HEK293 (cell line): ENCODE measurements at regions not wholly inside any gene's neighbourhood (a gene's known extent, or its start where the extent isn't known, plus 50 kb on each side); places are given as distances from the start of the nearest gene placed in this dataset.

ENCODE experiments used
- CTCF ChIA-PET: fragments of 350-600 bp; formaldehyde crosslinking; extraction: SDS; loops from one replicate; lab custom pipeline; 2021; ENCODE audit warnings: antibody characterized with exemption; lab: Yijun Ruan, JAX
- POLR2A ChIA-PET: fragments of 300-600 bp; formaldehyde crosslinking; extraction: SDS; loops from one replicate; lab custom pipeline; 2020; ENCODE audit warnings: antibody characterized with exemption, inconsistent platforms; lab: Yijun Ruan, JAX
- H3K27ac ChIP-seq: fragments of 200-500 bp; sonication (Bioruptor generic); 2 replicates; pipeline ENCODE4 v1.5.1; 2014; ENCODE audit warnings: low read depth, low read length, control low read depth, inconsistent platforms; ENCODE audit errors: extremely low read depth
- H3K36me3 ChIP-seq, 2 experiments: fragments of 200-500 bp in 1 of 2; sonication (Bioruptor generic) in 1 of 2; 1 replicate in 1 of 2; 2 replicates in 1 of 2; pipeline ENCODE4 v1.5.1; 2014 to 2017; ENCODE audit warnings: inconsistent platforms in 2 of 2, low read length in 2 of 2; ENCODE audit not compliant: control insufficient read depth in 2 of 2, insufficient read depth in 1 of 2
- H3K4me1 ChIP-seq: fragments of 200-500 bp; sonication (Bioruptor generic); 2 replicates; pipeline ENCODE4 v1.5.1; 2014; ENCODE audit warnings: mild to moderate bottlenecking, low read length, inconsistent platforms; ENCODE audit not compliant: control insufficient read depth, insufficient read depth
- H3K4me3 ChIP-seq: 2 replicates; pipeline ENCODE4 v1.5.1; 2011; ENCODE audit warnings: low read depth, mild to moderate bottlenecking, control low read depth, low read length, moderate library complexity
- H3K9me3 ChIP-seq: fragments of 200-500 bp; sonication (Bioruptor generic); 2 replicates; pipeline ENCODE4 v1.5.1; 2014; ENCODE audit warnings: low read depth, low read length, inconsistent platforms; ENCODE audit not compliant: control insufficient read depth, insufficient read depth
- EGR2 ChIP-seq: fragments of 450-650 bp; formaldehyde crosslinking; IDR thresholded peaks from 2 replicates; pipeline ENCODE4 v1.5.1; 2016; ENCODE audit warnings: low read depth, missing biosample characterization, missing genetic modification characterization
- PRDM10 ChIP-seq: fragments of 450-650 bp; formaldehyde crosslinking; IDR thresholded peaks from 2 replicates; pipeline ENCODE4 v1.5.1; 2016; ENCODE audit warnings: missing biosample characterization, missing genetic modification characterization
- SCRT2 ChIP-seq: fragments of 450-650 bp; formaldehyde crosslinking; IDR thresholded peaks from 2 replicates; pipeline ENCODE4 v1.5.1; 2016; ENCODE audit warnings: missing biosample characterization, missing genetic modification characterization
- SP2 ChIP-seq: fragments of 450-650 bp; formaldehyde crosslinking; IDR thresholded peaks from 2 replicates; pipeline ENCODE4 v1.5.1; 2016; ENCODE audit warnings: missing biosample characterization, missing genetic modification characterization
- SP7 ChIP-seq: fragments of 450-650 bp; formaldehyde crosslinking; IDR thresholded peaks from 2 replicates; pipeline ENCODE4 v1.5.1; 2016; ENCODE audit warnings: missing biosample characterization, missing genetic modification characterization
- WT1 ChIP-seq: fragments of 450-650 bp; formaldehyde crosslinking; IDR thresholded peaks from 2 replicates; pipeline ENCODE4 v1.5.1; 2016; ENCODE audit warnings: missing biosample characterization, missing genetic modification characterization
- YY1 ChIP-seq: fragments of 450-650 bp; formaldehyde crosslinking; IDR thresholded peaks from 2 replicates; pipeline ENCODE4 v1.5.1; 2018; ENCODE audit warnings: missing biosample characterization, missing genetic modification characterization
- ZBTB48 ChIP-seq: fragments of 450-650 bp; formaldehyde crosslinking; IDR thresholded peaks from 2 replicates; pipeline ENCODE4 v1.5.1; 2016; ENCODE audit warnings: missing biosample characterization, missing genetic modification characterization
- ZFHX2 ChIP-seq: fragments of 450-650 bp; formaldehyde crosslinking; conservative IDR thresholded peaks from 2 replicates; pipeline ENCODE4 v1.5.1; 2016; ENCODE audit warnings: missing biosample characterization, missing genetic modification characterization
- ZNF155 ChIP-seq: fragments of 450-650 bp; formaldehyde crosslinking; IDR thresholded peaks from 2 replicates; pipeline ENCODE4 v1.5.1; 2016; ENCODE audit warnings: missing biosample characterization, missing genetic modification characterization
- ZNF174 ChIP-seq: fragments of 450-650 bp; formaldehyde crosslinking; IDR thresholded peaks from 2 replicates; pipeline ENCODE4 v1.5.0; 2017; ENCODE audit warnings: missing biosample characterization, mild to moderate bottlenecking, missing genetic modification characterization
- ZNF211 ChIP-seq: fragments of 450-650 bp; formaldehyde crosslinking; IDR thresholded peaks from 2 replicates; pipeline ENCODE4 v1.5.1; 2016; ENCODE audit warnings: low read depth, missing biosample characterization, missing genetic modification characterization
- ZNF214 ChIP-seq: fragments of 450-650 bp; formaldehyde crosslinking; IDR thresholded peaks from 2 replicates; pipeline ENCODE4 v1.5.1; 2017; ENCODE audit warnings: missing biosample characterization, mild to moderate bottlenecking, missing genetic modification characterization, borderline replicate concordance
- ZNF221 ChIP-seq: fragments of 450-650 bp; formaldehyde crosslinking; IDR thresholded peaks from 2 replicates; pipeline ENCODE4 v1.5.1; 2017; ENCODE audit warnings: missing biosample characterization, missing genetic modification characterization, borderline replicate concordance
- ZNF223 ChIP-seq: fragments of 450-650 bp; formaldehyde crosslinking; IDR thresholded peaks from 2 replicates; pipeline ENCODE4 v1.5.1; 2016; ENCODE audit warnings: missing biosample characterization, missing genetic modification characterization
- ZNF350 ChIP-seq: fragments of 450-650 bp; formaldehyde crosslinking; IDR thresholded peaks from 2 replicates; pipeline ENCODE4 v1.5.0; 2017; ENCODE audit warnings: missing biosample characterization, mild to moderate bottlenecking, missing genetic modification characterization
- ZNF48 ChIP-seq: fragments of 450-650 bp; formaldehyde crosslinking; IDR thresholded peaks from 2 replicates; pipeline ENCODE4 v1.5.1; 2016; ENCODE audit warnings: missing biosample characterization, missing genetic modification characterization
- ZNF488 ChIP-seq: fragments of 450-650 bp; formaldehyde crosslinking; IDR thresholded peaks from 2 replicates; pipeline ENCODE4 v1.5.1; 2016; ENCODE audit warnings: missing biosample characterization, missing genetic modification characterization
- ZNF510 ChIP-seq: fragments of 450-650 bp; formaldehyde crosslinking; IDR thresholded peaks from 2 replicates; pipeline ENCODE4 v1.5.1; 2018; ENCODE audit warnings: mild to moderate bottlenecking, missing genetic modification characterization, missing biosample characterization; ENCODE audit not compliant: insufficient replicate concordance
- ZNF580 ChIP-seq: fragments of 450-650 bp; formaldehyde crosslinking; IDR thresholded peaks from 2 replicates; pipeline ENCODE4 v1.5.1; 2016; ENCODE audit warnings: missing biosample characterization, missing genetic modification characterization
- ZNF621 ChIP-seq: fragments of 450-650 bp; formaldehyde crosslinking; IDR thresholded peaks from 2 replicates; pipeline ENCODE4 v1.5.1; 2017; ENCODE audit warnings: missing biosample characterization, missing genetic modification characterization
- ZSCAN16 ChIP-seq: fragments of 450-650 bp; formaldehyde crosslinking; IDR thresholded peaks from 2 replicates; pipeline ENCODE4 v1.5.1; 2016; ENCODE audit warnings: missing biosample characterization, missing genetic modification characterization
- ZSCAN23 ChIP-seq: fragments of 450-650 bp; formaldehyde crosslinking; IDR thresholded peaks from 2 replicates; pipeline ENCODE4 v1.5.1; 2016; ENCODE audit warnings: missing biosample characterization, missing genetic modification characterization
- ZSCAN5A ChIP-seq: fragments of 450-650 bp; formaldehyde crosslinking; IDR thresholded peaks from 2 replicates; pipeline ENCODE4 v1.5.1; 2016; ENCODE audit warnings: missing biosample characterization, missing genetic modification characterization

GRCh38 chr15:70318594-70319465 lies 221.1 kb upstream of the TLE3 start:
- TF ChIP-seq PRDM10 (tag by site-specific recombination), result peak; percentile 44
- TF ChIP-seq ZNF621 (tag by site-specific recombination), result no peak
- 0 out of 2 replicates have a peak, but pooled peaks have one; percentile 14 for TF ChIP-seq SCRT2 (tag by site-specific recombination)
- no peak for TF ChIP-seq ZNF214
- TF ChIP-seq ZNF155 (tag by site-specific recombination), result no peak
- TF ChIP-seq ZNF211, result no peak
- no peak for TF ChIP-seq ZSCAN23
- TF ChIP-seq, all 188 proteins: peak for 2
- Histone ChIP-seq H3K9me3 (no peaks in the 10 kb centered on the region), H3K36me3 (no peaks in the 10 kb centered on the region), H3K27ac (no peak overlapping the region), H3K4me3 (no peak overlapping the region), H3K4me1 (peaks cover 9% of the 10 kb centered on the region)
- POLR2A ChIA-PET, result no interaction called here
- CTCF ChIA-PET, result interaction anchor here (0.5 to 1.4 kb wide), 6 partner anchors 28 to 1178 kb away, joined by 3 to 5 read pairs (median 4); no protein-coding TSS in a partner anchor

- no peaks in the 10 kb centered on the region for H3K36me3 ChIP-seq
- H3K9me3 ChIP-seq, result no peaks in the 10 kb centered on the region
- peak; percentile 72 for TF ChIP-seq ZFHX2
- peak; percentile 79 for TF ChIP-seq EGR2 (tag by site-specific recombination)
- TF ChIP-seq ZNF48 (tag by site-specific recombination), result no peak
- no peak for TF ChIP-seq ZSCAN5A
- no peak for TF ChIP-seq ZNF174 (tag by site-specific recombination)
- H3K27ac ChIP-seq, result no peak overlapping the region
- H3K4me3 ChIP-seq, result no peak overlapping the region
- H3K4me1 ChIP-seq, result no peaks in the 10 kb centered on the region
- POLR2A ChIA-PET, result interaction anchor here (1.2 kb wide), 1 partner anchor 220 kb away, joined by 3 read pairs; no protein-coding TSS in a partner anchor
- CTCF ChIA-PET, result interaction anchor here (0.6 to 1.1 kb wide), 4 partner anchors 10 to 392 kb away, joined by 3 to 6 read pairs (median 4); no protein-coding TSS in a partner anchor
Observed at GRCh38 chr15:70316059-70316600, 218.4 kb upstream of the TLE3 start.

- Histone ChIP-seq H3K27ac (no peak overlapping the region), H3K36me3 (no peaks in the 10 kb centered on the region), H3K9me3 (no peaks in the 10 kb centered on the region), H3K4me1 (no peaks in the 10 kb centered on the region), H3K4me3 (no peak overlapping the region)
- CTCF ChIA-PET, result interaction anchor here (0.6 to 1.1 kb wide), 4 partner anchors 11 to 393 kb away, joined by 3 to 6 read pairs (median 4); no protein-coding TSS in a partner anchor
- POLR2A ChIA-PET, result interaction anchor here (1.2 kb wide), 1 partner anchor 219 kb away, joined by 3 read pairs; no protein-coding TSS in a partner anchor
- TF ChIP-seq SP7 (tag by site-specific recombination) (no peak), SP2 (tag by site-specific recombination) (no peak), ZNF510 (tag by site-specific recombination) (no peak), ZNF350 (tag by site-specific recombination) (no peak), ZNF488 (no peak), ZSCAN16 (no peak), ZBTB48 (tag by site-specific recombination) (no peak), YY1 (no peak), WT1 (tag by site-specific recombination) (no peak), ZNF580 (no peak), ZNF223 (no peak), ZNF221 (no peak)
Observed at GRCh38 chr15:70315431-70315830, 217.7 kb upstream of the TLE3 start.
